ENCODE measurements at regions not wholly inside any gene's neighbourhood (a gene's known extent, or its start where the extent isn't known, plus 50 kb on each side); places are given as distances from the start of the nearest gene placed in this dataset.
"Not testable (repeated sequence)": the region's sequence is repeated elsewhere in the genome, so short reads cannot be mapped to it uniquely, and the experiment has no call there.

- TF ChIP-seq CTCF (conservative IDR thresholded peaks at IDR 0.05) = no peak
- no peak for DNase-seq (ENCODE audit: extremely low spot score, unreplicated experiment)
- Mint-ChIP-seq H3K4me3 (no peak overlapping the region), H3K4me1 (ENCODE audit: unreplicated experiment) (no peaks in the 10 kb centered on the region), H3K36me3 (no peaks in the 10 kb centered on the region), H3K9me3 (no peaks in the 10 kb centered on the region), H3K27ac (no peak overlapping the region), H3K27me3 (peaks cover 29% of the 10 kb centered on the region)
These were observed 103.8 kb downstream of the TRIM43 start for GRCh38 chr2:95695613-95696012.

GRCh38 chr2:95698146-95698545 is 106.3 kb downstream of the TRIM43 start:
- Mint-ChIP-seq H3K36me3 (no peaks in the 10 kb centered on the region), H3K27me3 (peaks cover 34% of the 10 kb centered on the region), H3K4me1 (ENCODE audit: unreplicated experiment) (no peaks in the 10 kb centered on the region), H3K27ac (no peak overlapping the region), H3K4me3 (no peak overlapping the region), H3K9me3 (no peaks in the 10 kb centered on the region)
- no peak for DNase-seq (ENCODE audit: extremely low spot score, unreplicated experiment)
- TF ChIP-seq CTCF (conservative IDR thresholded peaks at IDR 0.05) = no peak

- H3K36me3 Mint-ChIP-seq; H3K9me3 Mint-ChIP-seq; H3K4me3 Mint-ChIP-seq; DNase-seq (ENCODE audit: extremely low spot score, unreplicated experiment); H3K4me1 Mint-ChIP-seq (ENCODE audit: unreplicated experiment); H3K27ac Mint-ChIP-seq: not testable (repeated sequence)
- peaks cover 37% of the 10 kb centered on the region for H3K27me3 Mint-ChIP-seq
These were observed 107.7 kb downstream of the TRIM43 start for GRCh38 chr2:95699201-95700184.

- H3K9me3 Mint-ChIP-seq = no peaks in the 10 kb centered on the region
- H3K36me3 Mint-ChIP-seq = no peaks in the 10 kb centered on the region
- TF ChIP-seq CTCF (conservative IDR thresholded peaks at IDR 0.05) = no peak
- DNase-seq (ENCODE audit: extremely low spot score, unreplicated experiment) = no peak
- no peak overlapping the region for H3K4me3 Mint-ChIP-seq
- no peak overlapping the region for H3K27ac Mint-ChIP-seq
- peaks cover 32% of the 10 kb centered on the region for H3K27me3 Mint-ChIP-seq
- no peaks in the 10 kb centered on the region for H3K4me1 Mint-ChIP-seq (ENCODE audit: unreplicated experiment)
These were observed 108.7 kb downstream of the TRIM43 start for GRCh38 chr2:95700519-95700918.

DNA sequence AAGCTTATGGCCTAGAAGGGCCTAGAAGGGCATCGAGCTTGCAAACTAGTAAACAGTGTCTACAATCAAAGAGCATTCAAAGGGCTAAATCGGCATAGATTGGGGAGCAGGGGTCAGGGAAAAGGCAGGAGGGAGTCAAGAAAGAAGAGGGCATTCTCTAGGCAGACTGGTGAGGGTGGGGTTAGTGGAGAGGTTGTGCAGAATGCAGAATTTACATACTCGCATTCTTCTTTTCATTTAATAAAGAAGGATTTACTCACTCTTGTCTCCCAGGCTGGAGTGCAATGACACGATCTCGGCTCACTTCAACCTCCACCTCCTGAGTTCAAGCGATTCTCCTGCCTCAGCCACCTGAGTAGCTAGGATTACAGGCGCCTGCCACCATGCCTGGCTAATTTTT is 110.7 kb downstream of the TRIM43 start:
- TF ChIP-seq CTCF (conservative IDR thresholded peaks at IDR 0.05) = no peak
- DNase-seq (ENCODE audit: extremely low spot score, unreplicated experiment) = no peak
- H3K4me1 Mint-ChIP-seq (ENCODE audit: unreplicated experiment) = no peaks in the 10 kb centered on the region
- no peaks in the 10 kb centered on the region for H3K9me3 Mint-ChIP-seq
- no peak overlapping the region for H3K27ac Mint-ChIP-seq
- no peaks in the 10 kb centered on the region for H3K36me3 Mint-ChIP-seq
- H3K4me3 Mint-ChIP-seq = no peak overlapping the region
- peaks cover 19% of the 10 kb centered on the region for H3K27me3 Mint-ChIP-seq

DNA sequence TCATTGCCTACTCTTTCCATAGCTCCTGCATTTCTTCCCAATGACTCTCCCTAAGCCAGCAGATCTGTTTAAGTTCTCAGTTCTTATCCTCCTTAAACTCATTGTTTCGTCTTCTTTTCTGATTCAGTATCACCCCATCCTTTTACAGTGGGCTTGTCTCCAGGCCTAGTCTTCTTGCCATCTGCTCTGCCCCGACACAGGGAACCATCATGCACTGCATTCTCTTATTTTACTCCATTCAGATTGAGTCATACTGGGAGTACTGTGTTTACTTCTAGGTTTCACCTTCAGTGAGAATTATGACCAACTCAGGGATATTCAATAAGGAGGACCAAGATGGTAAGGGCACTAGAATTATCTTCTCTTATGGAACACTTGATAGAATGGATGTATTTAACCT is 115.4 kb downstream of the TRIM43 start:
- not testable (repeated sequence) for H3K4me3 Mint-ChIP-seq; H3K27ac Mint-ChIP-seq; DNase-seq (ENCODE audit: extremely low spot score, unreplicated experiment); H3K36me3 Mint-ChIP-seq; H3K27me3 Mint-ChIP-seq; H3K9me3 Mint-ChIP-seq; H3K4me1 Mint-ChIP-seq (ENCODE audit: unreplicated experiment)
